ENCODE measurements at regions not wholly inside any gene's neighbourhood (a gene's known extent, or its start where the extent isn't known, plus 50 kb on each side); places are given as distances from the start of the nearest gene placed in this dataset.

DNA sequence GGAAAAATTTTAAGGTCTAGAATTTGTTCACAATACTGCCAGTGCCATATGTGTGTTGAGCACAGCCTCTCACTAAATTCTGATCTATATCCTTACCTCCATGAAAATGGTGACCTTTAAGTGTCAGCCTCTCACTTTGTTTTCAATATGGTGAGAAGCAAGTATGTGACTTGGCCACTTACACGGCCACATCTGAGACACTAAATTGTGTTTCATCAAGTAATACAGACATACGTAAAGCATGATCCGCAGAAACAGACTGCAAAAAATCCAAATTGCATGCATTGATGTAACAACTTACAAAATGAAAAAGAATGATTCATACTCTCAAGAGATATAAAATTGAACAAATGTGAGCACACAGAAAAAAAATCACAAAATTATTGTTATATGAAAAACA is 55.2 kb upstream of the UGP2 start (continued):
- TF ChIP-seq EP300 (IDR thresholded peaks at IDR 0.05) (no peak), ZSCAN20 (CRISPR knock-in tag; IDR thresholded peaks at IDR 0.05) (no peak), TFCP2L1 (CRISPR knock-in tag; IDR thresholded peaks at IDR 0.05) (no peak), SREBF2 (IDR thresholded peaks at IDR 0.05) (no peak)

DNA sequence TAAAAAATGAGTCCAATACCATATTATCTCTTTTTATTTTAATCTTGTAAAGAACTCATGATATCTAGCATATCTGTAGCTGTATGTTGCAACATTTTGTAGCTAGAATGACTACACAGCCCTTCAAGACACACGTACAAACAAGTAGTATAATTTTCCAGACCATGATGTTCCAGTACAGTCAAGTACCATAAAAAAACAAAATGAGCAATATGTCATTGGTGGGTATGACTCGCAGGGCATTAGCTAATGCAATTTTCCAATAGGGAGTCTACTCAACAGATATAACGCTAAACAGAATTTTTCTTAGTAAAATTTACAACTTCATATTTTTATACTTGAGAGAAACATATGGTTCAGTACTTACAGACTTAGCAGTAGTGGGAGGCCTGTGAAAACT is 53.6 kb upstream of the UGP2 start:
- ATAC-seq: no peak
- DNase-seq (ENCODE audit: low read depth in 1 of 2, low spot score in 1 of 2): no peak
- no peak overlapping the region for H3K4me2 ChIP-seq
- H3K4me3 ChIP-seq: no peak overlapping the region
- H3K9me3 ChIP-seq: no peaks in the 10 kb centered on the region
- H3K27ac ChIP-seq: peak overlapping the region in 1 of 2 experiments; percentile 14; a peak in 1 of 6 replicates
- TF ChIP-seq, protein P1, sequence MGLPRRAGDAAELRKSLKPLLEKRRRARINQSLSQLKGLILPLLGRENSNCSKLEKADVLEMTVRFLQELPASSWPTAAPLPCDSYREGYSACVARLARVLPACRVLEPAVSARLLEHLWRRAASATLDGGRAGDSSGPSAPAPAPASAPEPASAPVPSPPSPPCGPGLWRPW (IDR thresholded peaks at IDR 0.05): no peak
- TF ChIP-seq KDM1A (IDR thresholded peaks at IDR 0.05; ENCODE audit: low read depth): no peak
- no peak for TF ChIP-seq KDM5A (IDR thresholded peaks at IDR 0.05)
- TF ChIP-seq ESRRA (IDR thresholded peaks at IDR 0.05; ENCODE audit: borderline replicate concordance, low read length): no peak
- TF ChIP-seq CBX2 (IDR thresholded peaks at IDR 0.05; ENCODE audit: borderline replicate concordance, low read depth): no peak
- no peak for TF ChIP-seq POLR2AphosphoS2 (conservative IDR thresholded peaks at IDR 0.05; ENCODE audit: low read length)
- TF ChIP-seq, protein P2, sequence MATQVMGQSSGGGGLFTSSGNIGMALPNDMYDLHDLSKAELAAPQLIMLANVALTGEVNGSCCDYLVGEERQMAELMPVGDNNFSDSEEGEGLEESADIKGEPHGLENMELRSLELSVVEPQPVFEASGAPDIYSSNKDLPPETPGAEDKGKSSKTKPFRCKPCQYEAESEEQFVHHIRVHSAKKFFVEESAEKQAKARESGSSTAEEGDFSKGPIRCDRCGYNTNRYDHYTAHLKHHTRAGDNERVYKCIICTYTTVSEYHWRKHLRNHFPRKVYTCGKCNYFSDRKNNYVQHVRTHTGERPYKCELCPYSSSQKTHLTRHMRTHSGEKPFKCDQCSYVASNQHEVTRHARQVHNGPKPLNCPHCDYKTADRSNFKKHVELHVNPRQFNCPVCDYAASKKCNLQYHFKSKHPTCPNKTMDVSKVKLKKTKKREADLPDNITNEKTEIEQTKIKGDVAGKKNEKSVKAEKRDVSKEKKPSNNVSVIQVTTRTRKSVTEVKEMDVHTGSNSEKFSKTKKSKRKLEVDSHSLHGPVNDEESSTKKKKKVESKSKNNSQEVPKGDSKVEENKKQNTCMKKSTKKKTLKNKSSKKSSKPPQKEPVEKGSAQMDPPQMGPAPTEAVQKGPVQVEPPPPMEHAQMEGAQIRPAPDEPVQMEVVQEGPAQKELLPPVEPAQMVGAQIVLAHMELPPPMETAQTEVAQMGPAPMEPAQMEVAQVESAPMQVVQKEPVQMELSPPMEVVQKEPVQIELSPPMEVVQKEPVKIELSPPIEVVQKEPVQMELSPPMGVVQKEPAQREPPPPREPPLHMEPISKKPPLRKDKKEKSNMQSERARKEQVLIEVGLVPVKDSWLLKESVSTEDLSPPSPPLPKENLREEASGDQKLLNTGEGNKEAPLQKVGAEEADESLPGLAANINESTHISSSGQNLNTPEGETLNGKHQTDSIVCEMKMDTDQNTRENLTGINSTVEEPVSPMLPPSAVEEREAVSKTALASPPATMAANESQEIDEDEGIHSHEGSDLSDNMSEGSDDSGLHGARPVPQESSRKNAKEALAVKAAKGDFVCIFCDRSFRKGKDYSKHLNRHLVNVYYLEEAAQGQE (IDR thresholded peaks at IDR 0.05): no peak
- no peak for TF ChIP-seq NFE2L2 (conservative IDR thresholded peaks at IDR 0.05; ENCODE audit: low read length)
- TF ChIP-seq, protein P3, sequence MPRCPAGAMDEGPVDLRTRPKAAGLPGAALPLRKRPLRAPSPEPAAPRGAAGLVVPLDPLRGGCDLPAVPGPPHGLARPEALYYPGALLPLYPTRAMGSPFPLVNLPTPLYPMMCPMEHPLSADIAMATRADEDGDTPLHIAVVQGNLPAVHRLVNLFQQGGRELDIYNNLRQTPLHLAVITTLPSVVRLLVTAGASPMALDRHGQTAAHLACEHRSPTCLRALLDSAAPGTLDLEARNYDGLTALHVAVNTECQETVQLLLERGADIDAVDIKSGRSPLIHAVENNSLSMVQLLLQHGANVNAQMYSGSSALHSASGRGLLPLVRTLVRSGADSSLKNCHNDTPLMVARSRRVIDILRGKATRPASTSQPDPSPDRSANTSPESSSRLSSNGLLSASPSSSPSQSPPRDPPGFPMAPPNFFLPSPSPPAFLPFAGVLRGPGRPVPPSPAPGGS (IDR thresholded peaks at IDR 0.05): no peak
- TF ChIP-seq SREBF2 (IDR thresholded peaks at IDR 0.05): no peak
- TF ChIP-seq HOXA7 (CRISPR knock-in tag; IDR thresholded peaks at IDR 0.05): no peak
- TF ChIP-seq ZFP36 (IDR thresholded peaks at IDR 0.05; ENCODE audit: borderline replicate concordance, partially characterized antibody): no peak
- TF ChIP-seq TP53 (CRISPR knock-in tag; IDR thresholded peaks at IDR 0.05): no peak
- no peak for TF ChIP-seq RNF2 (IDR thresholded peaks at IDR 0.05; ENCODE audit: borderline replicate concordance, low read depth)
- no peak for TF ChIP-seq EHF (CRISPR knock-in tag; IDR thresholded peaks at IDR 0.05)
- CTCF ChIA-PET: interaction anchor here (0.9 kb wide), 1 partner anchor 88 kb away, joined by 3 read pairs; no protein-coding TSS in a partner anchor
- POLR2A ChIA-PET: interaction anchor here (1.2 kb wide), 1 partner anchor 53 kb away, joined by 4 read pairs; the partner anchor contains the start of gene UGP2
- FAIRE-seq: no peak
- 69% methylated on average over 3 of the region's 3 CpGs for WGBS (ENCODE audit: missing lambda C conversion rate)
- H3K4me1 ChIP-seq: peaks cover 17% of the 10 kb centered on the region; the same call in 2 of the 3 replicates

DNA sequence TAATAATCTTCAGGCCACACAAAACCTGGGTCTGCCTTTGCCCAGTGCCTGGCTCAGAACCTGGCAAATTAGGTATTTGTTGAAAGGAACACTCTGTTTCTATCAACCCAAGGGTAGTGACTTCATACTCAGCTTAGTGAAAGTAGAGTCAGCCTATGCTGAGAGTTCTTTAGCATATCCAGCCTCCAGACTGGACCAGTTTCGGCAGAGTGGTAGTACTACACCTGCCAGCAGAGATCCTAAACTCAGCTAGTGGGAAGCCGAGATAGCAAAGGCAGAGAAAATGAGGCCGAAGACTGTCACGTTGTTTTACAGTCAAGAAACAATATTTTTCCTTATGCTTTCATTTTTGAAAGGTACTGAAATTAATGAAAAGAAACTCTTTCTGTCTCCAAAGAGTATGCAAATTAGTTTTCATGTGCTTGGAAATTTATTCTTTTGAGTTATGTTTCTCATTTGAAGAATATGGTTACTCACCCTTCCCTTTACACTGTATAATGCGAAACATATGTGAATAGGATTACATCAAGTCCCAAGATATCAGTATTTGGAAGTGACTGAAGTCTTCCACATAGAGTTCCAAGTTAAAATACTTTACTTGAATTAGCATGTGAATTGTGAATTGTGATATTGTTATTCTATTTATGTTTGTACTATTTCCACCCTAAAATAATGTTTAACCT is 52.2 kb upstream of the UGP2 start:
- no peak for DNase-seq (ENCODE audit: low read depth in 1 of 2, low spot score in 1 of 2)
- peaks cover 17% of the 10 kb centered on the region; the same call in 2 of the 3 replicates for H3K4me1 ChIP-seq
- H3K4me3 ChIP-seq: no peak overlapping the region
- ATAC-seq: no peak
- no peak for FAIRE-seq
- WGBS (ENCODE audit: missing lambda C conversion rate): 88% methylated on average over 5 of the region's 5 CpGs
- ChIA-PET POLR2A (no interaction called here), CTCF (interaction anchor here (1.4 kb wide), 1 partner anchor 30 kb away, joined by 4 read pairs; no protein-coding TSS in a partner anchor)
- H3K27ac ChIP-seq: no peak overlapping the region; a peak in 1 of 6 replicates
- H3K4me2 ChIP-seq: no peak overlapping the region
- no peaks in the 10 kb centered on the region for H3K9me3 ChIP-seq
- TF ChIP-seq CBX2 (IDR thresholded peaks at IDR 0.05; ENCODE audit: borderline replicate concordance, low read depth) (no peak), HOXB13 (CRISPR knock-in tag; IDR thresholded peaks at IDR 0.05; ENCODE audit: low read depth) (no peak), RFX5 (IDR thresholded peaks at IDR 0.05) (no peak), ZC3H11A (IDR thresholded peaks at IDR 0.05) (no peak), NPAS2 (CRISPR knock-in tag; IDR thresholded peaks at IDR 0.05; ENCODE audit: borderline replicate concordance) (no peak), NFE2L2 (conservative IDR thresholded peaks at IDR 0.05; ENCODE audit: low read length) (no peak), EHF (CRISPR knock-in tag; IDR thresholded peaks at IDR 0.05) (no peak), MAZ (IDR thresholded peaks at IDR 0.05; ENCODE audit: borderline replicate concordance, low read depth, low read length) (no peak), PHF8 (IDR thresholded peaks at IDR 0.05; ENCODE audit: borderline replicate concordance, low read depth) (no peak), TP53 (CRISPR knock-in tag; IDR thresholded peaks at IDR 0.05) (no peak)
- TF ChIP-seq, protein P4, sequence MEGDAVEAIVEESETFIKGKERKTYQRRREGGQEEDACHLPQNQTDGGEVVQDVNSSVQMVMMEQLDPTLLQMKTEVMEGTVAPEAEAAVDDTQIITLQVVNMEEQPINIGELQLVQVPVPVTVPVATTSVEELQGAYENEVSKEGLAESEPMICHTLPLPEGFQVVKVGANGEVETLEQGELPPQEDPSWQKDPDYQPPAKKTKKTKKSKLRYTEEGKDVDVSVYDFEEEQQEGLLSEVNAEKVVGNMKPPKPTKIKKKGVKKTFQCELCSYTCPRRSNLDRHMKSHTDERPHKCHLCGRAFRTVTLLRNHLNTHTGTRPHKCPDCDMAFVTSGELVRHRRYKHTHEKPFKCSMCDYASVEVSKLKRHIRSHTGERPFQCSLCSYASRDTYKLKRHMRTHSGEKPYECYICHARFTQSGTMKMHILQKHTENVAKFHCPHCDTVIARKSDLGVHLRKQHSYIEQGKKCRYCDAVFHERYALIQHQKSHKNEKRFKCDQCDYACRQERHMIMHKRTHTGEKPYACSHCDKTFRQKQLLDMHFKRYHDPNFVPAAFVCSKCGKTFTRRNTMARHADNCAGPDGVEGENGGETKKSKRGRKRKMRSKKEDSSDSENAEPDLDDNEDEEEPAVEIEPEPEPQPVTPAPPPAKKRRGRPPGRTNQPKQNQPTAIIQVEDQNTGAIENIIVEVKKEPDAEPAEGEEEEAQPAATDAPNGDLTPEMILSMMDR (IDR thresholded peaks at IDR 0.05): no peak
- TF ChIP-seq, protein P5, sequence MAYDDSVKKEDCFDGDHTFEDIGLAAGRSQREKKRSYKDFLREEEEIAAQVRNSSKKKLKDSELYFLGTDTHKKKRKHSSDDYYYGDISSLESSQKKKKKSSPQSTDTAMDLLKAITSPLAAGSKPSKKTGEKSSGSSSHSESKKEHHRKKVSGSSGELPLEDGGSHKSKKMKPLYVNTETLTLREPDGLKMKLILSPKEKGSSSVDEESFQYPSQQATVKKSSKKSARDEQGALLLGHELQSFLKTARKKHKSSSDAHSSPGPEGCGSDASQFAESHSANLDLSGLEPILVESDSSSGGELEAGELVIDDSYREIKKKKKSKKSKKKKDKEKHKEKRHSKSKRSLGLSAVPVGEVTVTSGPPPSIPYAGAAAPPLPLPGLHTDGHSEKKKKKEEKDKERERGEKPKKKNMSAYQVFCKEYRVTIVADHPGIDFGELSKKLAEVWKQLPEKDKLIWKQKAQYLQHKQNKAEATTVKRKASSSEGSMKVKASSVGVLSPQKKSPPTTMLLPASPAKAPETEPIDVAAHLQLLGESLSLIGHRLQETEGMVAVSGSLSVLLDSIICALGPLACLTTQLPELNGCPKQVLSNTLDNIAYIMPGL (CRISPR knock-in tag; IDR thresholded peaks at IDR 0.05; ENCODE audit: borderline replicate concordance): no peak
